Activated T-helper 1 cell treated with anti-CD3 and anti-CD28 coated beads, Interleukin-12 subunit alpha, Interleukin-12 subunit beta, Interleukin-2, Interleukin-4 antibody, amounts not matched to agents 30 ng/mL and 10 ng/mL and 1 ng/mL, durations not matched to agents 14 hours and 24 hours and 36 hours (primary cell): ENCODE measurements at regions not wholly inside any gene's neighbourhood (a gene's known extent, or its start where the extent isn't known, plus 50 kb on each side); places are given as distances from the start of the nearest gene placed in this dataset.
"Not testable (repeated sequence)": the region's sequence is repeated elsewhere in the genome, so short reads cannot be mapped to it uniquely, and the experiment has no call there.

Experiments
- DNase-seq: peaks from one replicate; pipeline ENCODE4 v3.0.0; 2021; ENCODE audit warnings: low spot score
- H3K27ac Mint-ChIP-seq: one replicate; pipeline ENCODE4 v1.8.0; 2021; ENCODE audit warnings: mild to moderate bottlenecking, mixed read lengths
- H3K27me3 Mint-ChIP-seq: one replicate; pipeline ENCODE4 v1.8.0; 2022; ENCODE audit warnings: mild to moderate bottlenecking, moderate library complexity, mixed read lengths; ENCODE audit not compliant: insufficient read depth
- H3K36me3 Mint-ChIP-seq: one replicate; pipeline ENCODE4 v1.8.0; 2021; ENCODE audit warnings: low read depth, mixed read lengths
- H3K4me1 Mint-ChIP-seq: one replicate; pipeline ENCODE4 v1.8.0; 2021; ENCODE audit warnings: low read depth, mixed read lengths
- H3K4me3 Mint-ChIP-seq: one replicate; pipeline ENCODE4 v1.8.0; 2021; ENCODE audit warnings: mild to moderate bottlenecking, moderate library complexity, mixed read lengths
- H3K9me3 Mint-ChIP-seq: one replicate; pipeline ENCODE4 v1.8.0; 2021; ENCODE audit warnings: mixed read lengths
- intact Hi-C: fragments of 100-400 bp; cut with micrococcal nuclease; formaldehyde crosslinking; loops from one replicate; pipeline ENCODE4 v1.15.1; 2024

DNA sequence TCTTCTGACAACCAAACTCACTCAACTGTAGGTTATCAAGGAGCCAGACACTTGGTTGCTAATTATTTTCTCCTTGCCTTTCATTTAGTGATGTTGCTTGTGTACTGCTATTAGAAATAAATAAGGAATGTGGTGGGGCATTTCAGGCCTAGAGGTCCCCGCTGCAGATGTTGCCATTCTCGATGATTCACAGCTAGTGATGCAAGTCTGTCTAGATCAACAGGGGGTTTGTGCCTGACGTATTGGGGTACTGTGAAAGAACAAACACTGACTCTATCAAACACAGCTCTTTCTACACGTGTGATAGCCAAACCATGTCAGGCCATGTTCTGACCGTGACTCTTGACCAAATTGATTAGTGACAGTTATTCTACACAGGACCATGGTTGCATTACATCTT lies 144.7 kb downstream of the OSTF1 start:
- Mint-ChIP-seq H3K4me1 (peaks cover 7% of the 10 kb centered on the region), H3K4me3 (no peak overlapping the region), H3K27me3 (no peaks in the 10 kb centered on the region), H3K9me3 (peaks cover 13% of the 10 kb centered on the region), H3K27ac (no peak overlapping the region), H3K36me3 (no peaks in the 10 kb centered on the region)
- DNase-seq: no peak
- intact Hi-C loops: no loop called here

DNA sequence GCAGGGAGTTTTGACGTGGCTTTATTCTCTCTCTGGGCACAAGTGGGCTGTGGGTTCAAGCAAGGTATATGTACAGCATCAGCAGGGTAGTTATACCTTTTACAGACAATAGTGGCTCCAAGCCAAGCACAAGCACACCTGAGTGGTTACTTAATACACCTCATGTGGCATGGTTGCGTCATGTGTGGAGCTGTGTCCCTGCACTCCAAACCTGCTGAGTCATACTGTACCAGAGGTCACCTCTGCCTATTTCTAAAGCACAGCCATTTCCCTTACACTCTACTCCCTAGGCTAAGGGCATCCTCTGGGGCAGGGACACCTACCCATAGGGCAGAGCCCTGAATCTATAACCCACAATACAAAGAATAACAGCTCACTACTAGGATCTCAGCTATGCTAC lies 147.3 kb downstream of the OSTF1 start:
- intact Hi-C loops: loop anchor here (5.0 kb wide), 1 partner anchor 48 kb away; no protein-coding TSS in a partner anchor
- Mint-ChIP-seq H3K4me1 (peaks cover 7% of the 10 kb centered on the region), H3K27me3 (peaks cover 2% of the 10 kb centered on the region), H3K27ac (no peak overlapping the region), H3K9me3 (peaks cover 13% of the 10 kb centered on the region), H3K36me3 (no peaks in the 10 kb centered on the region), H3K4me3 (no peak overlapping the region)
- no peak for DNase-seq

DNA sequence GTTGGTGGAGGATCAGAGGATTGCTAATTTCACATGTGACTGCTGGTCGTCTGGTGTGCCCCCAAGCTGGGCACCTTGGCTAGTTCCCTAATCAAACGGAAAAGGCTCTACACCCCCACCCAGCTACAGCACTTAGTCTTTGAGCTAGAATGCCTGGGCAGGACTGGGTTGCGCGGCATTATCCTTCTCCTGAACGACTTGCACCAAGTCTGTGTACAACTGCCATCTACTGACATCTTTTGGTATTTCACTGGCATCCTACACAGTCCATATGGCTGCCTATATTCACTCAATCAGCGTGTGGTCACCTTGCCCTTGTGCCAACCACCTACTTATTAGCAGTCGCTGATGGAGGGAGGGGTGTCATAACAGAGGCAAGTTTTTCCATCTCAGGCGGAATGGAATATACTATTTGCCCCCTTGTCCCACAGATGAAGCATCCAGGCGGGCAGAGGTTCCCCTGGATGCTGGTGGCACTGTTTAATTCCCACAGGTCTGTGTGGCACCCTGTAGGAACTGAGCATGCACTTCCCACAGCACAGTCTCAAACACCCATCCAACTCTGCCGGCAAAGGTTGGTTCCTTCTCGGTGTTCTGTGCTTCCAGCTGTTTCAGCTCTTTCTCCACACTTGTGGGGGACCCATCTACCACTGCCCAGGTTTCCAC lies 150.1 kb downstream of the OSTF1 start:
- no peaks in the 10 kb centered on the region for H3K36me3 Mint-ChIP-seq
- no peak overlapping the region for H3K4me3 Mint-ChIP-seq
- H3K4me1 Mint-ChIP-seq: no peaks in the 10 kb centered on the region
- H3K9me3 Mint-ChIP-seq: peaks cover 13% of the 10 kb centered on the region
- no peak overlapping the region for H3K27ac Mint-ChIP-seq
- intact Hi-C loops: loop anchor here (1.0 to 5.0 kb wide), 3 partner anchors 37 to 464 kb away; no protein-coding TSS in a partner anchor
- peaks cover 4% of the 10 kb centered on the region for H3K27me3 Mint-ChIP-seq
- peak; percentile 10 for DNase-seq

DNA sequence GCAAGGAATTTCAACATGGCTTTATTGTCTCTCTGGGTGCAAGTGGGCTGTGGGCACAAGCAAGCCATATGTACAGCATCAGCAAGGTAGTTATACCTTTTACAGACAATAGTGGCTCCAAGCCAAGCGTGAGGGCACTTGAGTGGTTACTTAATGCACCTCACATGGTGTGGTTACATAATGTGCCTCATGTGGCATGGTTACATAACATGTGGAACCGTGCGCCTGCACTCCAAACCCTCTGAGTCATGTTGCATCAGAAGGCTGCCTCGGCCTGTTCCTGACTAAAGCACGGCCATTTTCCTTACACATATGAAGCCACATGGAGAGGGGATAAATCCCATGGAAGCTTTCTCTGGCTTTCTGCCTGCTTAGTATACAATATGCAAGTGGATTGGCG lies 150.9 kb downstream of the OSTF1 start:
- intact Hi-C loops: loop anchor here (5.0 kb wide), 1 partner anchor 52 kb away; no protein-coding TSS in a partner anchor
- H3K27me3 Mint-ChIP-seq: peaks cover 4% of the 10 kb centered on the region
- no peak overlapping the region for H3K4me3 Mint-ChIP-seq
- no peak for DNase-seq
- H3K4me1 Mint-ChIP-seq: no peaks in the 10 kb centered on the region
- no peak overlapping the region for H3K27ac Mint-ChIP-seq
- peaks cover 13% of the 10 kb centered on the region for H3K9me3 Mint-ChIP-seq
- no peaks in the 10 kb centered on the region for H3K36me3 Mint-ChIP-seq

DNA sequence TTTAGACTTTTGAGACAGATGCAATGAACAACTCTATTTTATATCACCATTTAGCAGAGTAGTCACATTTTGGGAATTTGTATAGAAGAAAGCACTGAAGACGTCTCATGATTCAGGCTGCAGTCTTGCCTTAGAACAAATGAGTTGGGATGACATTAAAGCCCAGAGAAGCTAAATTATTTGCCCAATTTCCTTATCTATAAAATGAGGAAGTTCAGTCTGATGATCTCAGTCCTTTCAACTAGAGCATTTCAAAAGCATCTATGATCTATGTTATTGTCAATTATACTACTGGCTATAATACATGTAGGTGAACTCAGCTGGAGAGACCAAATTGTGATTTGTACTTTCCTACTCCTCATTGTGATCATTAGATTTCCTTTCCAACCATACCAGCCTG lies 154.1 kb downstream of the OSTF1 start:
- H3K4me3 Mint-ChIP-seq: no peak overlapping the region
- H3K27ac Mint-ChIP-seq: no peak overlapping the region
- H3K27me3 Mint-ChIP-seq: peaks cover 4% of the 10 kb centered on the region
- no peaks in the 10 kb centered on the region for H3K4me1 Mint-ChIP-seq
- no peaks in the 10 kb centered on the region for H3K36me3 Mint-ChIP-seq
- intact Hi-C loops: no loop called here
- DNase-seq: no peak
- H3K9me3 Mint-ChIP-seq: no peaks in the 10 kb centered on the region

DNA sequence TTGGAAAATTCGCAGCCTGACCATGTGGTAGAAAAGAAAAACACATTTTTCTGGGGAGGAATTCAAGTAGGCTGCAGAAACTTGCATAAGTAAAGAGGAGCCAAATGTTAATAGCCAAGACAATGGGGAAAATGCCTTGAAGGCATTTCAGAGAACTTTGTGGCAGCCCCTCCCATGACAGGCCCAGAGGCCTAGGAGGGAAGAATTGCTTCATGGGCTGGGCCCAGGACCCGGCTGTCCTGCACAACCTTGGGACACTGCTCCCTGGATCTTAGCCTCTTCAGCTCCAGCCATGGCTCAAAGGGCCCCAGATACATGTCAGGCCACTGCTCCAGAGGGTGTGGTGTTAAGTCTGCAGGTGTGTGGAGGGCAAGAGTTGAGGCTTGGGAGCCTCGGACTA lies 158.6 kb downstream of the OSTF1 start:
- peaks cover 3% of the 10 kb centered on the region for H3K27me3 Mint-ChIP-seq
- no peaks in the 10 kb centered on the region for H3K36me3 Mint-ChIP-seq
- H3K9me3 Mint-ChIP-seq: peaks cover 13% of the 10 kb centered on the region
- no peak overlapping the region for H3K4me3 Mint-ChIP-seq
- DNase-seq: no peak
- H3K27ac Mint-ChIP-seq: no peak overlapping the region
- intact Hi-C loops: no loop called here
- no peaks in the 10 kb centered on the region for H3K4me1 Mint-ChIP-seq

DNA sequence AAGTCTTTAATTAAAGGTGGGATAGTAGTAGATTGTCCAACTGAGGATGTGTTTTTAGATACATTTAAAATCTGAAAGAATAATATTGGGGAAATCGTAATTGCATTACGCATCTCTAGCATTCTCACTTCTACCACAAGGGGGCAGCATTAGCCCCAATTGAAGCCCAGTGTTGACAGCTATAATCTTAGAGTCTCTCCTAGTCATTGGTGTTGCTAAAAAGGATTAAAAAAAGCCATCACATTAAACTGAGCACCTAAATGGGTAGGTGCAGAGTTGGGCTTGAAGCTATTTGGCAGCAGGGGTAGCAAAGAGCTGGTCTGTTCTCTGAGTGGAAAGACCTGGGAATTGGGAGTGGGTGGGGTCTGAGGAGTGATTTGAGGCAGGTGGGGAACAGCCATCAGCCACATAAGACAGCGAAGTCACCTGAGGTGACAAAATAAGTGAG lies 177.2 kb downstream of the OSTF1 start:
- peaks cover 4% of the 10 kb centered on the region for H3K4me1 Mint-ChIP-seq
- no peaks in the 10 kb centered on the region for H3K36me3 Mint-ChIP-seq
- peak; percentile 4 for DNase-seq
- no peaks in the 10 kb centered on the region for H3K9me3 Mint-ChIP-seq
- intact Hi-C loops: loop anchor here (1.0 to 2.0 kb wide), 3 partner anchors 64 to 1037 kb away; no protein-coding TSS in a partner anchor
- no peak overlapping the region for H3K27ac Mint-ChIP-seq
- peaks cover 1% of the 10 kb centered on the region for H3K27me3 Mint-ChIP-seq
- no peak overlapping the region for H3K4me3 Mint-ChIP-seq

DNA sequence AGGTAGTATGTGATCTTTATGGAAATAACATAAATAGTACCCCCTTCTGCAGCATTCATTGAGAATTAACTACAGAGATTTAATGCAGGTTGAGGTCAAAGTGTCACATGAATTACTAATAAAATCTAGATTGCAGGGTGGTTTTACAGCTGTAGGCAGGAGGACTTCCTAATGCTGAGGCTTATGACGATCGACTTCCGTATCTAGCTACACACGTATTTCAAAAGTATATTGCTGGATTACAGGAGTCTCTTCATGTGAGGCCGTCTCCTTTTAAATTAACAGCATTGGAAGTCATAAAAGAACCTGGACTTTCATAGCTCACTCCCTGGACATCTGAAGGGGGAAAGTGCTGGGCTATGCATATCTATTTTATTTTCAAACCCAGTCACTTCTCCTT lies 180.9 kb downstream of the OSTF1 start:
- Mint-ChIP-seq H3K27me3 (peaks cover 1% of the 10 kb centered on the region), H3K4me1 (peaks cover 4% of the 10 kb centered on the region), H3K36me3 (no peaks in the 10 kb centered on the region), H3K27ac (no peak overlapping the region), H3K9me3 (peaks cover 5% of the 10 kb centered on the region), H3K4me3 (no peak overlapping the region)
- DNase-seq: no peak
- intact Hi-C loops: no loop called here

DNA sequence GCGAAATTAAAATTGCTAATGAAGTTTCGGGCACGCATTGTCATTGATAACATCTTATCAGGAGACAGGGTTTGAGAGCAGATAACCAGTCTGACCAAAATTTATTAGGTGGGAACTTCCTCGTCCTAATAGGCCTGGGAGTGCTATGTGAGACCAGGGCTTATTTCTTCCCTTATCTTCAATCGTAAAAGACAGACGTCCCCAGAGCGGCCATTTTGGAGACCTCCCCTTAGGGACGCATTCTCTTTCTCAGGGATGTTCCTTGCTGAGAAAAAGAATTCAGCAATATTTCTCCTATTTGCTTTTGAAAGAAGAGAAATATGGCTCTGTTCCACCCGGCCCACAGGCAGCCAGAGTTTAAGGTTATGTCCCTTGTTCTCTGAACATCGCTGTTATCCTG lies 184.7 kb downstream of the OSTF1 start:
- DNase-seq, H3K9me3 Mint-ChIP-seq, H3K27me3 Mint-ChIP-seq, H3K4me3 Mint-ChIP-seq, H3K36me3 Mint-ChIP-seq, H3K27ac Mint-ChIP-seq, intact Hi-C loops, H3K4me1 Mint-ChIP-seq: not testable (repeated sequence)

DNA sequence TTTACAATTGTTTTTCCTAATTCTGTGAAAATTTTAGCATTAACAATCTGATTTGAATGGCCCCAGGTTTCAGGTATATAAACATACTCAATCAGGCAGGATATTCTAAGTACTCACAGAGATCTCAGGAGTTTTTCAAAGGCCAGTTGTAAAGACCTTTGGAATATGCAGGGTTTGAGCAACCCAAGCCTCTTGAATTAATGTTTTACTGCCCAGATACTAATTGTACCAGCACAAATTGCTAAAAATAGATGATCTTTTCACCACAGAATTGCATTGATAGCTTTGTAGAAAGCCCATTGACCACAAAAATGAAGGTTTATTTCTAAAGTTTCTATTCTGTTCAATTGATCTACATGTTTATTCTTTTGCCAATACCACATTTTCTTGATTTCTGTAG lies 186.5 kb downstream of the OSTF1 start:
- no peak overlapping the region for H3K27ac Mint-ChIP-seq
- DNase-seq: no peak
- intact Hi-C loops: no loop called here
- peaks cover 5% of the 10 kb centered on the region for H3K9me3 Mint-ChIP-seq
- H3K4me1 Mint-ChIP-seq: no peaks in the 10 kb centered on the region
- H3K27me3 Mint-ChIP-seq: no peaks in the 10 kb centered on the region
- H3K4me3 Mint-ChIP-seq: no peak overlapping the region
- no peaks in the 10 kb centered on the region for H3K36me3 Mint-ChIP-seq

DNA sequence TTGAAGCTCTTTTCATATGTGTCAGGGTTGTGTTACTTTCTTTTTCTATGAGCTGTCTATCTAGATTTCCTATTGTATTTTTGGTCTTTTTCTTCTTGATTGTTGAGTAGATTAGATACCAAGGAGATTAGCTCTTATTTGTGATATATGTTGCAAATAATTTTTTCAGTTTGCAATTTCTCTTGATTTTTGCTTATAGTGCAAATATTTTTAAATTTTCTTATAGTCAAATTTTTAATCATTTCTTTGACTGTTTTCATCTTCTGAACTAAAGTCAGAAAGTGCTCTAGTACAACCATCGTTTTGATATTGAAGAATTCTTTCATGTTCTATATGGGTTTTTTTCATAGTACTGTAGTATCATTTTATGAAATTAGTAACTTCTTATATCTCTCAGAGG lies 193.7 kb downstream of the OSTF1 start:
- Mint-ChIP-seq H3K4me3 (no peak overlapping the region), H3K4me1 (no peaks in the 10 kb centered on the region)

DNA sequence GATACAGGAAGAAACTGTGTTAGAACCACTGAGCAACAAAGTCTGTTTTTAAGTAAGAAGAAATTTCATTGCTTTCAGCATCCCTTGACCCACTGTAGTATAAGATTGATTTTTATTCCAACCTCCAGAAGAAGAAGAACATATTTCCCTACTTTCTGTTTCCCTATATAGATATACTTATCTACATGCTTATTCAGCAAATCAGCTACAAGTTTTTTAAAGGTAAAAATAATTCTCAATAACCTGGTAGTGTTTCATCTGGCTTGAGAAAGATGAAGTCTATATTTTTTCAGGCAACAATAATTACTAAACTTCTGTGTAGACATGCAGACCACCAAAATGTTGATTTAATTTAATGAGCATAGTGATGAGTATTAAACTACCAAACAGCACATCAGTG lies 201.0 kb downstream of the OSTF1 start:
- DNase-seq: no peak
- H3K36me3 Mint-ChIP-seq: no peaks in the 10 kb centered on the region
- intact Hi-C loops: no loop called here
- peaks cover 4% of the 10 kb centered on the region for H3K27me3 Mint-ChIP-seq
- no peaks in the 10 kb centered on the region for H3K4me1 Mint-ChIP-seq
- no peak overlapping the region for H3K27ac Mint-ChIP-seq
- H3K9me3 Mint-ChIP-seq: no peaks in the 10 kb centered on the region
- H3K4me3 Mint-ChIP-seq: no peak overlapping the region

More for the DNA sequence above, 193.7 kb downstream of the OSTF1 start:
- H3K36me3 Mint-ChIP-seq: no peaks in the 10 kb centered on the region
- H3K27ac Mint-ChIP-seq: no peak overlapping the region
- intact Hi-C loops: no loop called here
- H3K9me3 Mint-ChIP-seq: no peaks in the 10 kb centered on the region
- peaks cover 4% of the 10 kb centered on the region for H3K27me3 Mint-ChIP-seq
- DNase-seq: no peak

DNA sequence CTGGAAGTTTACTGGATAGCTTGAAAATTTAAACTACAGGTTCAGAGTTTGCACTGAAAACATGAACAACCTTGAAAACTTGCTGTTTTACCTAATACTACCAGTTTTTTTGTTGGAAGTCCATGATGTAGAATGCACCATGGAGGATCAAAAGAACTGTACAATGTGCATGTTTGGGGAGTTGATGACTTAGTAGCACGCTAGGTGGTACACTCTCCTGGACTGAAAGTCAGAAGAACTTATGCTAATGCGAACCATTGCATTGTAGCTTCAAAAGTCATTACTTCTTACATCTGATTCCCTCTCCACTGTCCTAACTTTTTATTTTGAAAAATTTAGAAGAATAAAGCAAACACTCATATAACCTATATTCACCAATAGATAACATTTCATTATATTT lies 211.0 kb downstream of the OSTF1 start:
- no peak for DNase-seq
- Mint-ChIP-seq H3K4me3 (no peak overlapping the region), H3K27me3 (peaks cover 3% of the 10 kb centered on the region), H3K9me3 (no peaks in the 10 kb centered on the region), H3K36me3 (no peaks in the 10 kb centered on the region), H3K4me1 (no peaks in the 10 kb centered on the region), H3K27ac (no peak overlapping the region)
- intact Hi-C loops: no loop called here

DNA sequence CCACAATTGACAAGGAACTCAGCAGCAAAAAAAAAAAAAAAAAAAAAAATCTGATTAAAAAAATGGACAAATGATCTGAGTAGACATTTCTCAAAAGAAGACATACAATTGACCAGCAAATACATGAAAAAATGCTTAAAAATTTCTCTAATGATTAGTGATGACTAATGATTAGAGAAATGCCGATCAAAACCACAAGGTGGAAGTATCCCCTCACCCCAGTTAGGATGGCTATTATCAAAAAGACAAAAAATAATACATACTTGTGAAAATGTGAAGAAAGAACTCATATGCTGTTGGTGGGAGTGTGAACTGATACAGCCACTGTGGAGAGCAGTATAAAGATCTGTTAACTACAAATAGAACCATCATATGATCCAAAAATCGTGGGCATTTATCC lies 245.3 kb downstream of the OSTF1 start:
- no peaks in the 10 kb centered on the region for H3K36me3 Mint-ChIP-seq
- H3K9me3 Mint-ChIP-seq: no peaks in the 10 kb centered on the region
- H3K4me1 Mint-ChIP-seq: no peaks in the 10 kb centered on the region
- intact Hi-C loops: no loop called here
- H3K4me3 Mint-ChIP-seq: no peak overlapping the region
- DNase-seq: no peak
- no peaks in the 10 kb centered on the region for H3K27me3 Mint-ChIP-seq
- no peak overlapping the region for H3K27ac Mint-ChIP-seq
